MCF 10A (cell line): ENCODE measurements at regions not wholly inside any gene's neighbourhood (a gene's known extent, or its start where the extent isn't known, plus 50 kb on each side); places are given as distances from the start of the nearest gene placed in this dataset.

Experiments
- BruUV-seq: library from RNA; stranded (reverse); fragments of 400-500 nt; replicated peaks from 2 replicates; lab custom pipeline; 2021; lab: Mats Ljungman, UMichigan
- CTCF ChIA-PET: fragments of 300-600 bp; sonication (Branson Sonifier 250); formaldehyde crosslinking; extraction: SDS; loops from one replicate; lab custom pipeline; 2021; ENCODE audit warnings: antibody characterized with exemption, inconsistent platforms; lab: Yijun Ruan, JAX
- POLR2A ChIA-PET: fragments of 300-600, 350-650 bp; sonication (Branson Sonifier 250); formaldehyde crosslinking; extraction: SDS; loops from one replicate; lab custom pipeline; 2020; ENCODE audit warnings: antibody characterized with exemption, inconsistent platforms; lab: Yijun Ruan, JAX
- DNase-seq: peaks from one replicate; pipeline ENCODE4 v3.0.0-alpha.2; 2018; ENCODE audit not compliant: unreplicated experiment
- H3K27ac Mint-ChIP-seq: one replicate; pipeline ENCODE4 v1.8.0; 2022; ENCODE audit warnings: mild to moderate bottlenecking, low read depth, mixed read lengths; ENCODE audit not compliant: unreplicated experiment
- H3K27me3 Mint-ChIP-seq: one replicate; pipeline ENCODE4 v1.8.0; 2022; ENCODE audit warnings: mixed read lengths; ENCODE audit not compliant: insufficient read depth, unreplicated experiment
- H3K36me3 Mint-ChIP-seq: one replicate; pipeline ENCODE4 v1.8.0; 2022; ENCODE audit warnings: mild to moderate bottlenecking, moderate library complexity, mixed read lengths; ENCODE audit not compliant: insufficient read depth, unreplicated experiment
- H3K4me1 Mint-ChIP-seq: one replicate; pipeline ENCODE4 v1.8.0; 2022; ENCODE audit warnings: mixed read lengths; ENCODE audit not compliant: insufficient read depth, unreplicated experiment
- H3K4me3 Mint-ChIP-seq: one replicate; pipeline ENCODE4 v1.8.0; 2022; ENCODE audit warnings: mild to moderate bottlenecking, moderate library complexity, mixed read lengths; ENCODE audit not compliant: unreplicated experiment
- H3K9me3 Mint-ChIP-seq: one replicate; pipeline ENCODE4 v1.8.0; 2022; ENCODE audit warnings: mixed read lengths; ENCODE audit not compliant: unreplicated experiment
- intact Hi-C: fragments of 100-400 bp; cut with micrococcal nuclease; formaldehyde crosslinking; loops from 2 replicates; pipeline ENCODE4 v1.14.1; 2022
- TF ChIP-seq, protein P1 (sequence below): fragments of 200-600 bp; IDR thresholded peaks from one replicate; pipeline ENCODE4 v1.8.0; 2022; ENCODE audit warnings: antibody characterized with exemption, mild to moderate bottlenecking; ENCODE audit not compliant: unreplicated experiment

- Mint-ChIP-seq H3K27me3 (no peaks in the 10 kb centered on the region), H3K36me3 (no peaks in the 10 kb centered on the region), H3K9me3 (peaks cover 41% of the 10 kb centered on the region), H3K4me1 (no peaks in the 10 kb centered on the region), H3K27ac (no peak overlapping the region), H3K4me3 (no peak overlapping the region)
- no peak for DNase-seq
- TF ChIP-seq, protein P1, sequence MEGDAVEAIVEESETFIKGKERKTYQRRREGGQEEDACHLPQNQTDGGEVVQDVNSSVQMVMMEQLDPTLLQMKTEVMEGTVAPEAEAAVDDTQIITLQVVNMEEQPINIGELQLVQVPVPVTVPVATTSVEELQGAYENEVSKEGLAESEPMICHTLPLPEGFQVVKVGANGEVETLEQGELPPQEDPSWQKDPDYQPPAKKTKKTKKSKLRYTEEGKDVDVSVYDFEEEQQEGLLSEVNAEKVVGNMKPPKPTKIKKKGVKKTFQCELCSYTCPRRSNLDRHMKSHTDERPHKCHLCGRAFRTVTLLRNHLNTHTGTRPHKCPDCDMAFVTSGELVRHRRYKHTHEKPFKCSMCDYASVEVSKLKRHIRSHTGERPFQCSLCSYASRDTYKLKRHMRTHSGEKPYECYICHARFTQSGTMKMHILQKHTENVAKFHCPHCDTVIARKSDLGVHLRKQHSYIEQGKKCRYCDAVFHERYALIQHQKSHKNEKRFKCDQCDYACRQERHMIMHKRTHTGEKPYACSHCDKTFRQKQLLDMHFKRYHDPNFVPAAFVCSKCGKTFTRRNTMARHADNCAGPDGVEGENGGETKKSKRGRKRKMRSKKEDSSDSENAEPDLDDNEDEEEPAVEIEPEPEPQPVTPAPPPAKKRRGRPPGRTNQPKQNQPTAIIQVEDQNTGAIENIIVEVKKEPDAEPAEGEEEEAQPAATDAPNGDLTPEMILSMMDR, result no peak
- BruUV-seq, result no TSS peak
- intact Hi-C loops, result no loop called here
- POLR2A ChIA-PET, result interaction anchor here (0.6 kb wide), 1 partner anchor 299 kb away, joined by 3 read pairs; no protein-coding TSS in a partner anchor
- CTCF ChIA-PET, result interaction anchor here (0.6 kb wide), 1 partner anchor 9 kb away, joined by 3 read pairs; no protein-coding TSS in a partner anchor
Observed at GRCh38 chr12:5195244-5195643, 151.6 kb downstream of the KCNA5 start.

DNA sequence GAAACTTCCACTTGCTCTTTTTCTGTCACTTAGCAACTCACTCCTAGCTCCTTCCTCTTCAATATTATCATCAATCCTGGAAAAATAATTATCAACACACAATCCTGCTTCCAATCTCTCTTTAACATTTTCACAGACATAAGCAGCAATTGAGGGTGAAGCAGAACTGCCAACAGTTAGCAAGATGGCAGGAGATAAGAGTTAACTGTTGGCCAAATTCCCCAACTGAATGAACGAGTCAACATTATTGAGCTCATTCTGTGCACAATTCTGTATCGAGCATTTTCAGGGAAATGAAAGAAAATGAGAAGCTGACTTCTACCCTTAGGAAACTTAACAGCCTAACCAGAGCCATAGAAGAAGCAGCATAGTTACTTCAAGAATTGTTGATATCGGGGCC lies 152.0 kb downstream of the KCNA5 start:
- ChIA-PET POLR2A (interaction anchor here (0.6 kb wide), 1 partner anchor 300 kb away, joined by 3 read pairs; no protein-coding TSS in a partner anchor), CTCF (no interaction called here)
- Mint-ChIP-seq H3K36me3 (no peaks in the 10 kb centered on the region), H3K27me3 (no peaks in the 10 kb centered on the region), H3K27ac (no peak overlapping the region), H3K9me3 (peaks cover 45% of the 10 kb centered on the region), H3K4me3 (no peak overlapping the region), H3K4me1 (no peaks in the 10 kb centered on the region)
- intact Hi-C loops, result no loop called here
- BruUV-seq, result no TSS peak
- TF ChIP-seq, protein P1, result no peak
- no peak for DNase-seq

DNA sequence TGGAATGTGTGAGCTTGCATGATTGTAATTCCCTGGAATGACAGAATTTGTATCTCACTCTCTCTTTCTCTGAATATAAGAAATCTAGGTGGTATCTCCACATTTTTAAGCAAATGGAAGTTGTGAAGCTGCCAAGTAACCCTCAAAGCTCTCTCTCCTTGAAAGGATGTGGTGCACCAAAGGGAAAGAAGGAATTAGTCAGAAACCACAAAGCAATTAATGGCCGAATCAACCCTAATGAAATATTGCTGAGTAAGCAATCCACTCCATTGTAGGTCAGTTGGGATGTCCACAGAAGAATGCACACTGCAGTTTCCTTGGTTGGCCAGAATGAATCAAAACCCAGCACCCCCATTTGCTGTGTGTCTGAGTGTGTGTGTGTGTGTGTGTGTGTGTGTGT lies 153.5 kb downstream of the KCNA5 start:
- Mint-ChIP-seq H3K36me3 (no peaks in the 10 kb centered on the region), H3K4me1 (no peaks in the 10 kb centered on the region), H3K9me3 (peaks cover 47% of the 10 kb centered on the region), H3K4me3 (no peak overlapping the region), H3K27ac (no peak overlapping the region), H3K27me3 (no peaks in the 10 kb centered on the region)
- POLR2A ChIA-PET, result no interaction called here
- intact Hi-C loops, result no loop called here
- no TSS peak for BruUV-seq
- TF ChIP-seq, protein P1, result no peak
- no peak for DNase-seq
- CTCF ChIA-PET, result no interaction called here

- no peaks in the 10 kb centered on the region for H3K27me3 Mint-ChIP-seq
- H3K36me3 Mint-ChIP-seq, result no peaks in the 10 kb centered on the region
- BruUV-seq, result no TSS peak
- no peak overlapping the region for H3K27ac Mint-ChIP-seq
- no peak for DNase-seq
- CTCF ChIA-PET, result no interaction called here
- TF ChIP-seq, protein P1, result no peak
- POLR2A ChIA-PET, result no interaction called here
- H3K4me1 Mint-ChIP-seq, result no peaks in the 10 kb centered on the region
- peaks cover 41% of the 10 kb centered on the region for H3K9me3 Mint-ChIP-seq
- intact Hi-C loops, result no loop called here
- no peak overlapping the region for H3K4me3 Mint-ChIP-seq
Observed at GRCh38 chr12:5197656-5198055, 154.0 kb downstream of the KCNA5 start.
